Colonic mucosa (tissue), 4 donors: ENCODE measurements at regions not wholly inside any gene's neighbourhood (a gene's known extent, or its start where the extent isn't known, plus 50 kb on each side); places are given as distances from the start of the nearest gene placed in this dataset.

Source experiments
- DNase-seq: peaks from one replicate; pipeline ENCODE4 v3.0.0-alpha.2; 2020
- H3K27ac ChIP-seq: fragments of 200-600 bp; one replicate; pipeline ENCODE4 v1.8.0; 2021
- H3K27me3 ChIP-seq: fragments of 200-600 bp; one replicate; pipeline ENCODE4 v1.8.0; 2021
- H3K36me3 ChIP-seq: fragments of 200-600 bp; one replicate; pipeline ENCODE4 v1.8.0; 2021
- H3K4me1 ChIP-seq: fragments of 200-600 bp; one replicate; pipeline ENCODE4 v1.8.0; 2021; ENCODE audit warnings: mild to moderate bottlenecking
- H3K4me3 ChIP-seq: fragments of 200-600 bp; one replicate; pipeline ENCODE4 v1.8.0; 2021
- H3K9ac ChIP-seq, 2 donors: one replicate each; pipeline ENCODE4 v1.7.0; 2013; ENCODE audit warnings: control low read depth in 2 of 2, low read depth in 2 of 2, low read length in 2 of 2
- H3K9me3 ChIP-seq: fragments of 200-600 bp; one replicate; pipeline ENCODE4 v1.8.0; 2021
- CTCF ChIP-seq: fragments of 200-600 bp; IDR thresholded peaks from one replicate; pipeline ENCODE4 v1.8.0; 2022; ENCODE audit warnings: antibody characterized with exemption, mild to moderate bottlenecking
- intact Hi-C: fragments of 100-400 bp; cut with DNase I; formaldehyde crosslinking; loops from one replicate; pipeline ENCODE4 v1.14.1; 2022
- donor health status: healthy.
- donor health status: DM: no; HTN: no; CAD: no.
- donor health status: DM: no; HTN: no; CAD: no.

GRCh38 chr9:84563691-84564090 lies 105.8 kb upstream of the NTRK2 start:
- Histone ChIP-seq H3K4me3 (no peak overlapping the region), H3K27me3 (no peaks in the 10 kb centered on the region), H3K27ac (no peak overlapping the region), H3K36me3 (no peaks in the 10 kb centered on the region), H3K9me3 (no peaks in the 10 kb centered on the region), H3K9ac (no peak overlapping the region), H3K4me1 (no peaks in the 10 kb centered on the region)
- DNase-seq: no peak
- intact Hi-C loops: no loop called here
- TF ChIP-seq CTCF: no peak

DNA sequence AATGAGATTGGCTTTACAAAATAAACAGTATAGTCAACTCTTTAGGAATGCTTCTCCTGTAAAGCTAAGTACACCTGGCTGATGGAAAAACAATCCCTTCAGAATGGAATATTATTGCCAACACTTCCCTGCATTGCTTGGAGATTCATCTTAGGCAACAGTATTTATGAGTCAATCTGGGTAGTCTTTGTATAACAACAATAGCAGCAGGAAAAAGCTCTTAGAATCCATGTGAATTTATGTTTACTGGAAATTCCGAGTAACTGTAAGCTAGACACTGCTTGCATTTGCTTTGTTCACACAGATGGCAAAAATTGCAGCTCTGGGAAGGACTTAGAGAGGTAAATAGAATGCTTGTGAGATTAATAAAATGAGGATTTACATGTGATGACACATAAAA lies 101.7 kb upstream of the NTRK2 start:
- no peak overlapping the region for H3K27ac ChIP-seq
- no peaks in the 10 kb centered on the region for H3K27me3 ChIP-seq
- intact Hi-C loops: no loop called here
- H3K9me3 ChIP-seq: no peaks in the 10 kb centered on the region
- no peaks in the 10 kb centered on the region for H3K36me3 ChIP-seq
- H3K4me1 ChIP-seq: no peaks in the 10 kb centered on the region
- no peak for DNase-seq
- H3K9ac ChIP-seq: no peak overlapping the region
- TF ChIP-seq CTCF: no peak
- no peak overlapping the region for H3K4me3 ChIP-seq

GRCh38 chr9:84570482-84571154 lies 98.9 kb upstream of the NTRK2 start:
- H3K4me3 ChIP-seq: no peak overlapping the region
- no peak overlapping the region for H3K9ac ChIP-seq
- intact Hi-C loops: no loop called here
- no peaks in the 10 kb centered on the region for H3K36me3 ChIP-seq
- no peaks in the 10 kb centered on the region for H3K4me1 ChIP-seq
- H3K27ac ChIP-seq: no peak overlapping the region
- H3K9me3 ChIP-seq: no peaks in the 10 kb centered on the region
- no peak for DNase-seq
- no peaks in the 10 kb centered on the region for H3K27me3 ChIP-seq
- TF ChIP-seq CTCF: no peak

GRCh38 chr9:84573083-84573482 lies 96.4 kb upstream of the NTRK2 start:
- intact Hi-C loops: no loop called here
- TF ChIP-seq CTCF: no peak
- no peak for DNase-seq
- H3K9ac ChIP-seq: no peak overlapping the region
- no peaks in the 10 kb centered on the region for H3K4me1 ChIP-seq
- H3K36me3 ChIP-seq: no peaks in the 10 kb centered on the region
- H3K27ac ChIP-seq: no peak overlapping the region
- H3K9me3 ChIP-seq: no peaks in the 10 kb centered on the region
- H3K27me3 ChIP-seq: no peaks in the 10 kb centered on the region
- no peak overlapping the region for H3K4me3 ChIP-seq

DNA sequence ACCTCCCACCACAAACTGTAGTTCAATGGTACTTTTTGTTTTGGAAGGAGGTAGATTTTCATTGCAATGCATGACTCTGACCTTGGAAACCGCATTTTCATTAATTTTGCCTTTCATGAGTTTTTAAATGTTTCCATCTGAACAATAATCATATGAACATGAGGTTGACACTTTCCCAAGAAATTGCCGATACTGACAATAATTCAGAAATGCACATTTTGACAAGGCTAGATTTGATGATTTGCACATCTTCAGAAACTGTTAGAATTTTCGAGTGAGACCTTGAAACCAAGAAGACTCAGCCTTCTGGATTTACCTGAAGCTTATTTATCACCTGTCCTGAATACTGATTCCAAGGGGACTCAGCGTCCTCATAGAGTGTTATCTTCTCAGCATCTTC lies 93.8 kb upstream of the NTRK2 start:
- Histone ChIP-seq H3K36me3 (no peaks in the 10 kb centered on the region), H3K9me3 (no peaks in the 10 kb centered on the region), H3K9ac (no peak overlapping the region), H3K4me3 (no peak overlapping the region), H3K4me1 (no peaks in the 10 kb centered on the region), H3K27ac (no peak overlapping the region), H3K27me3 (no peaks in the 10 kb centered on the region)
- DNase-seq: no peak
- intact Hi-C loops: no loop called here
- TF ChIP-seq CTCF: no peak
